GM18858 (cell line): ENCODE measurements at regions not wholly inside any gene's neighbourhood (a gene's known extent, or its start where the extent isn't known, plus 50 kb on each side); places are given as distances from the start of the nearest gene placed in this dataset.
"Not testable (repeated sequence)": the region's sequence is repeated elsewhere in the genome, so short reads cannot be mapped to it uniquely, and the experiment has no call there.

Experiments used
- ATAC-seq: cut with Tn5 transposase; IDR thresholded peaks from one replicate; pipeline ENCODE4 v1.9.1; 2021; ENCODE audit not compliant: unreplicated experiment

- ATAC-seq = no peak
These were observed 379.9 kb downstream of the AEBP2 start for GRCh38 chr12:19819231-19819630.

GRCh38 chr12:19822476-19822875 lies 383.2 kb downstream of the AEBP2 start:
- no peak for ATAC-seq

GRCh38 chr12:19823326-19823725 lies 384.0 kb downstream of the AEBP2 start:
- not testable (repeated sequence) for ATAC-seq

- ATAC-seq = no peak
These were observed 387.8 kb downstream of the AEBP2 start for GRCh38 chr12:19826980-19827550.

GRCh38 chr12:19829100-19829853 lies 390.0 kb downstream of the AEBP2 start:
- no peak for ATAC-seq

- ATAC-seq = no peak
These were observed 391.2 kb downstream of the AEBP2 start for GRCh38 chr12:19830446-19830845.

GRCh38 chr12:19833775-19834501 lies 394.6 kb downstream of the AEBP2 start:
- ATAC-seq = no peak

GRCh38 chr12:19834592-19834991 lies 395.3 kb downstream of the AEBP2 start:
- no peak for ATAC-seq

GRCh38 chr12:19836056-19836455 lies 396.8 kb downstream of the AEBP2 start:
- no peak for ATAC-seq

GRCh38 chr12:19836456-19836855 lies 397.2 kb downstream of the AEBP2 start:
- ATAC-seq = no peak

- no peak for ATAC-seq
These were observed 398.3 kb downstream of the AEBP2 start for GRCh38 chr12:19837543-19837942.

GRCh38 chr12:19841451-19841850 lies 402.2 kb downstream of the AEBP2 start:
- no peak for ATAC-seq

GRCh38 chr12:19842116-19842515 lies 402.8 kb downstream of the AEBP2 start:
- ATAC-seq = no peak

- ATAC-seq = no peak
These were observed 404.9 kb downstream of the AEBP2 start for GRCh38 chr12:19844224-19844623.

GRCh38 chr12:19846574-19846973 lies 407.3 kb downstream of the AEBP2 start:
- no peak for ATAC-seq

GRCh38 chr12:19847294-19848059 lies 408.2 kb downstream of the AEBP2 start:
- ATAC-seq = no peak

- no peak for ATAC-seq
These were observed 409.1 kb downstream of the AEBP2 start for GRCh38 chr12:19848421-19848820.

- ATAC-seq = no peak
These were observed 409.9 kb downstream of the AEBP2 start for GRCh38 chr12:19849208-19849607.

GRCh38 chr12:19850346-19851065 lies 411.2 kb downstream of the AEBP2 start:
- no peak for ATAC-seq

- no peak for ATAC-seq
These were observed 413.0 kb downstream of the AEBP2 start for GRCh38 chr12:19852100-19852855.
